Peyer's patch (tissue), 4 donors: ENCODE measurements at regions not wholly inside any gene's neighbourhood (a gene's known extent, or its start where the extent isn't known, plus 50 kb on each side); places are given as distances from the start of the nearest gene placed in this dataset.

Experiments used
- CTCF ChIP-seq, 6 experiments: fragments of 450-650 bp in 4 of 6; fragments of 200-600 bp in 2 of 6; sonication (generic) in 1 of 6; IDR thresholded peaks; one replicate each; pipeline ENCODE4 v1.5.1; 2017 to 2019; ENCODE audit warnings: antibody characterized with exemption in 6 of 6, mild to moderate bottlenecking in 3 of 6, moderate library complexity in 1 of 6
- POLR2A ChIP-seq, 2 donors: fragments of 450-650 bp; IDR thresholded peaks; one replicate each; pipeline ENCODE4 v1.5.1; 2017; ENCODE audit warnings: antibody characterized with exemption in 2 of 2, mild to moderate bottlenecking in 2 of 2, moderate library complexity in 2 of 2

GRCh38 chr10:3890602-3891352 is 105.8 kb upstream of the KLF6 start:
- TF ChIP-seq CTCF (IDR thresholded peaks at IDR 0.05) (no peak), POLR2A (IDR thresholded peaks at IDR 0.05) (no peak)
